ENCODE measurements at regions not wholly inside any gene's neighbourhood (a gene's known extent, or its start where the extent isn't known, plus 50 kb on each side); places are given as distances from the start of the nearest gene placed in this dataset.
A peak's percentile ranks its signal among the peaks of the same experiment; 100 is the strongest.

DNA sequence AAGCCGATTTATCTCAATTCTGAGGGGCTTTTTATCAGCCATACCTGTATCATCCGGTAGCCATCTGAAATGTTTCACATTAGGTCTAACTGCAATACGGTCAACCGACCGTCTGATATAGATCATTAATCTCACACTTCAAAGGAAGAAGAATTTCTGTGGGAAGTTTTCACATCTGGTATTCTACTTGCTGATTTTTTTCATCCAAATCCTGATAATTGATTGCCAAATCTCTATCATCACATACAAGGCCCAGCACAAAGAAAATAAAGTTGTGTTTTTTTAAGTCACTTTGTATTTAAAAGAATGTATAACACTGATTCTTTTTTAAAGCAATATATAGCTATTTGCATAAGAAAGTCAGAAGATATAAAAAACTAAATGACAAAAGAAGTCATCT is 132.3 kb downstream of the DKK1 start:
- in situ Hi-C loops (cut with MboI; ENCODE audit: low sequenced_read_pairs) (no loop called here), dilution Hi-C loops (cut with HindIII; ENCODE audit: low sequenced_read_pairs, unreplicated experiment) (no loop called here), intact Hi-C loops (cut with micrococcal nuclease) (no loop called here)
- no peak overlapping the region for H3K4me2 ChIP-seq (ENCODE audit: low read depth, low read length)
- WGBS, 2 experiments (ENCODE audit: extremely low coverage in 2 of 2, insufficient read length in 1 of 2): no CpG with 5 or more reads among the region's 5 CpGs
- ATAC-seq (ENCODE audit: low read depth): no peak
- no peak overlapping the region for H2AFZ ChIP-seq (replicated peaks; ENCODE audit: low read length, poor library complexity)
- no peak overlapping the region for H4K91ac ChIP-seq (ENCODE audit: insufficient read depth, low read depth, low read length)
- BruUV-seq (replicated peaks): no TSS peak
- peak overlapping the region in 1 of 2 experiments; percentile 60; a peak in 2 of 4 replicates for H4K8ac ChIP-seq (ENCODE audit: low read depth in 2 of 2, low read length in 2 of 2)
- H2AK5ac ChIP-seq (ENCODE audit: low read depth, low read length): no peak overlapping the region
- CTCF ChIA-PET: interaction anchor here (0.7 kb wide), 1 partner anchor 1254 kb away, joined by 3 read pairs; no protein-coding TSS in a partner anchor
- no peak for TF ChIP-seq SMC3 (IDR thresholded peaks at IDR 0.05; ENCODE audit: low read depth, low read length)
- no peak for TF ChIP-seq NFE2L2 (IDR thresholded peaks at IDR 0.05; ENCODE audit: low read depth, low read length)
- TF ChIP-seq MAZ (IDR thresholded peaks at IDR 0.05; ENCODE audit: borderline replicate concordance, low read depth, low read length): no peak
- TF ChIP-seq MXI1 (IDR thresholded peaks at IDR 0.05; ENCODE audit: borderline replicate concordance, low read depth, low read length): no peak
- H3K56ac ChIP-seq (ENCODE audit: extremely low read depth, insufficient read depth, low read length): no peak overlapping the region
- no peak overlapping the region for H3K23ac ChIP-seq (ENCODE audit: low read depth, low read length)
- no peaks in the 10 kb centered on the region for H3K36me3 ChIP-seq (ENCODE audit: control insufficient read depth, insufficient read depth, low read length)
- no peak overlapping the region for H2AK9ac ChIP-seq (replicated peaks; ENCODE audit: low read depth, low read length, poor library complexity)
- DNase-seq: no peak
- H3K4me1 ChIP-seq (ENCODE audit: control insufficient read depth, insufficient read depth, low read length): peaks cover 13% of the 10 kb centered on the region
- peak overlapping the region; percentile 23; the same call in 1 of the 2 replicates for H4K5ac ChIP-seq (ENCODE audit: low read depth, low read length)
- peak overlapping the region; percentile 53; the same call in 1 of the 2 replicates for H3K14ac ChIP-seq (replicated peaks; ENCODE audit: low read depth, low read length)
- H3K9me3 ChIP-seq (ENCODE audit: control insufficient read depth, insufficient read depth, low read length): no peaks in the 10 kb centered on the region
- H3K4me3 ChIP-seq (ENCODE audit: insufficient read depth, low read depth, low read length): no peak overlapping the region
- peak overlapping the region; percentile 46; the same call in 1 of the 2 replicates for H2BK120ac ChIP-seq (ENCODE audit: low read depth, low read length)
- H3K79me1 ChIP-seq (ENCODE audit: low read depth in 1 of 2, low read length in 2 of 2): no peaks in the 10 kb centered on the region
- no peak overlapping the region for H3K27ac ChIP-seq (ENCODE audit: insufficient read depth, low read length)
- H2BK15ac ChIP-seq (ENCODE audit: low read depth, low read length): no peak overlapping the region; the same call in 2 of the 3 replicates
- H3K4ac ChIP-seq (ENCODE audit: low read depth, low read length): no peak overlapping the region
- H2BK5ac ChIP-seq (ENCODE audit: low read depth, low read length, poor library complexity, severe bottlenecking): no peak overlapping the region
- H3K18ac ChIP-seq (ENCODE audit: low read depth, low read length): peak overlapping the region; percentile 61; the same call in 1 of the 2 replicates
- no peaks in the 10 kb centered on the region for H3K9me1 ChIP-seq (ENCODE audit: insufficient read depth, low read length)
- H3K9ac ChIP-seq (ENCODE audit: low read depth, low read length): no peak overlapping the region
- POLR2A ChIA-PET (ENCODE audit: unreplicated experiment): no interaction called here
- no peak overlapping the region; the same call in 1 of the 2 replicates for H2BK20ac ChIP-seq (ENCODE audit: low read depth, low read length)
- H4K20me1 ChIP-seq (ENCODE audit: insufficient read depth, low read length): no peaks in the 10 kb centered on the region
- no peaks in the 10 kb centered on the region for H3K27me3 ChIP-seq (ENCODE audit: control insufficient read depth, insufficient read depth, low read length)

All from IMR-90 (cell line).